Activated effector memory CD4-positive, alpha-beta T cell treated with anti-CD3 and anti-CD28 coated beads, Interleukin-2, amount 50 U/mL, for 16 hours (primary cell): ENCODE measurements at regions not wholly inside any gene's neighbourhood (a gene's known extent, or its start where the extent isn't known, plus 50 kb on each side); places are given as distances from the start of the nearest gene placed in this dataset.
"Not testable (repeated sequence)": the region's sequence is repeated elsewhere in the genome, so short reads cannot be mapped to it uniquely, and the experiment has no call there.

Source experiments
- DNase-seq: peaks from one replicate; pipeline ENCODE4 v3.0.0-alpha.2; 2020

DNA sequence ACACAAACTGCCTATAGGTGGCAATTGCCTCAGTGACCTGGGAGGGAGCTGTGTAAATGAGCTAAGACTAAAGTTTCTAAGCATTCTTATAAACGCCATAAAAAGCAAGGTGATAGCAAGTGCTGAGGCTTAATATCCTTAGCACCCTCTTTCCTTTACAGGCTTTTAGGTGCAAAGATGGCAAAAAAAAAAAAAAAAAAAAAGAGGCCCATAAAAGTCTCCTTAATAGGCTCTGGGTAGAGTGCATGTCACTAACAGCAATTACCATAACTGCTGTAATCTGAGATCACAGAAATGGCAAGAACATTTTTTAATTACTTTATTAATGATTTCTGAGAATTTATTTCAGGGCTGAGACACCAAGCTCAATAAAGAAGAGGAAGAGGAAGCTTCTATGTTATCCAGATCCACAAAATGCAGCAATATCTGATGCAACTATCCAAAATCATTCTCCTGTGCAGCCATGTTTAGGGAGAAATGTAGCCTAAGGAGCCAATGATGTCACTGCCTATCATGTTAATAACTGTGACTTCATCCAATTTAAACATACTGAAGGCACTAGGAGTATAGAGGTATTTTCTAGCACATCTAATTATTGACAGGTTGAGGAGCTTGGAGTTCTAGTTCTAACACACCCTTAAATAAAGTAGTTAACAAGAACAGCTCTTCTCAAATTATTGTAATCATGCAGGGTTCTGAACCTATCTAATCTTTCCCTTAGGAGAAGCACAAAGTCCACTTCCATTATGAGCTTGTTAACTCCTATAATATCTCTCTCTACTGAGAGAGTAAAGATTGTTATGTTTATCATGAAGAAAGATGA, 804.3 kb upstream of the ACVR2A start:
- DNase-seq = no peak

DNA sequence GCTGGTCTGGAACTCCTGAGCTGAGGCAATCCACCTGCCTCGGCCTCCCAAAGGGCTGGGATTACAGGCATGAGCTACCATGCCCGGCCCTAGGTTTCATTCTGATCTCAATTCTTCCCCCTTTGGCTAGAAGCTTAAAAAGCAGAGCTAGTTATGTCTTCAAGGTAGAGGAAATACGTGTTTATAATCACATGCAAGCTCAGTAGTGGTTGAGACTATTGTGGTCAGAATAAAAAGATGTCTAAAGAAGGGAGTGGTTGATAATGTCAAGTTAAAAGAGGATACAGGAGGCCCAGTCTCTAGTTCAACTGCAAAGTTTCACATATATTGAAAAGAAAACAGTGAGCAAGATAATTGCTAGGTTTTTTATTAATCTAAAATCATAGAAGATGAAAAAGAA, 807.8 kb upstream of the ACVR2A start:
- no peak for DNase-seq

GRCh38 chr2:147033044-147033443, 811.8 kb upstream of the ACVR2A start:
- DNase-seq = no peak

GRCh38 chr2:147031897-147032296, 812.9 kb upstream of the ACVR2A start:
- DNase-seq = no peak

DNA sequence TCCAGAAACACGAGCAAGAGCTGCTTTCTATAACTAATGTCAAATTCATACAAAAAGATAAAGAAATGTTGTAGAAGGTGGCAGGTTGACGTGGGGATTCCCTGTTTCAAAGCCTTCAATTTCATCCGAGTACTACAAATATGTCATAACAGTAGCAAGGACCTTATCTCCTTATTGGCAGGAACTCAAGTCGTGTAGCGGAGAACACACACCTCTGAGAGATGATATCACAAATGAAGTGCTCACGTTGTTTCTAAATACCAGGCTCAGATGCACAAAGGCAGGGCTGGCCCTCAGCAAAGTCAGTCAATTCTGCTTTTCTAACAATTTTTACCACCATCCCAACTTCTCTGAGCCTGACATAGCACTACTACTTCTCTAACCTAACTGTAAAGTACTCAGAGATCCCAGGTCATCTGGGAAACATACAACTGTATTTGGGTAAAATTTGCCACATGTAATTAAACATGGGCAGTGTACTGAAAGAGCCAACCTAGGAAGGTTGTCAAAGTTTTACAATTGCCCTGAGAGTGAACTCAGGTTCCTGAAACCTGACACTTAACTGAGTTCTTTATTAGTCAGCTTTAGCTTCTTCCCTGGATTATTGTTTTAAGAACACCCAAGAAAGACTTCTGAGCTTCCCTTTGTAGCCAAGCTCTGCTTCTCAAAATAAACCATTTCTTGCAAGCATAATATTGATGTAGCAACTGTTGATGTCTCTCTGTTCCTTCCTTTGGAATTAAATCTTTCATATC, 813.7 kb upstream of the ACVR2A start:
- DNase-seq = no peak

- no peak for DNase-seq
Observed at GRCh38 chr2:147027436-147027835, 817.4 kb upstream of the ACVR2A start.

- DNase-seq = no peak
Observed at GRCh38 chr2:147026664-147027295, 818.0 kb upstream of the ACVR2A start.

GRCh38 chr2:147025646-147026585, 818.9 kb upstream of the ACVR2A start:
- DNase-seq = no peak

DNA sequence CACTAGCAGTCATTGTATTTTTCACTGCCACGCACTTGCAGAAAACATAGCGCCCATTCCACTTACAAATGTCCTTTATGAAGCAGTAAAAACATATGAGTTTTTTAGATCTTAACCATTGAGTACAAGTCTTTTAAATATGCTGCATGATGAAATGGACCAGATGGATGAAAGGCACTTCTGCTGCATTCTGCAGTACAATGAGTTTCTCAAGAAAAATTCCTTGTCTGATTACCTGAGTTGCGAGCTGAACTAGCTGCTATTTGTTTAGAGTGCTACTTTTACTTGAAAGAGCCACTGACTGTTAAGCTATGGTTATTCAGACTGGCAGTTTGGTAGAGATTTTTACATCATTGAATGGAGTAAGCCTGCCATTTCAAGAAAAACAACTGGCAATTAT, 825.5 kb upstream of the ACVR2A start:
- no peak for DNase-seq

DNA sequence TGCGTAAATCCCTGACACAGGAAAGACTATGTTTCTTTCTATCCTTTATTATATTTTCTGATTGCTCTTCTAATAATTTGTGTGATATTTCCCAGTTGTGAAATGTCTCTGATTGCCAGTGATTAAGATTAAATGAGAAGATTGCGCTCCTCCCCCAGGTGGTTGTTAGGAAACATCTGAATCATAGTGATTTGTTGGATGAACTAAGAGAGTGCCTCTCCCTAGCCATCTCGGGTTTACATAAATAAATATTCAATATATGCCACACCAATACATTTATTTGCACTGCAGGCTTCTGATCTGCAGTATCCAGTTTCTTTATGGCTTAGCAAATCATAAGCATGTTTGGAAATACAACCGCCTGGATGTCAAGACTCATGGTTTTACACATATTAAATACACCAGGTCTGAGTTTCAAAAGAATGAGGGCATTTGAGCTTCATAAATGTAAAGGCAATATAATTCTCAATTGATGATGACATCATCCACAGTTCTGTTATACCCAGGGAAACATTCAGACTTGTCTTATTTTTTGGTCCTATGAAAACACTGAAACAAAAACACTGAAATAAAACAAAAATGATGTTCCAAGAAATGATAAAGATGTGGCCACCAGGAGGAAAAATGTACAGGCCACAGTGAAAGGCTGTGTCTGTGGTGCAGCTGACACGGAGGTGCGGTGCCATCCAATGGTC, 826.7 kb upstream of the ACVR2A start:
- no peak for DNase-seq

- no peak for DNase-seq
Observed at GRCh38 chr2:147016181-147016580, 828.6 kb upstream of the ACVR2A start.

- no peak for DNase-seq
Observed at GRCh38 chr2:147015591-147015990, 829.2 kb upstream of the ACVR2A start.

GRCh38 chr2:147013696-147014392, 831.0 kb upstream of the ACVR2A start:
- DNase-seq = no peak

GRCh38 chr2:147008481-147008880, 836.3 kb upstream of the ACVR2A start:
- DNase-seq = no peak

DNA sequence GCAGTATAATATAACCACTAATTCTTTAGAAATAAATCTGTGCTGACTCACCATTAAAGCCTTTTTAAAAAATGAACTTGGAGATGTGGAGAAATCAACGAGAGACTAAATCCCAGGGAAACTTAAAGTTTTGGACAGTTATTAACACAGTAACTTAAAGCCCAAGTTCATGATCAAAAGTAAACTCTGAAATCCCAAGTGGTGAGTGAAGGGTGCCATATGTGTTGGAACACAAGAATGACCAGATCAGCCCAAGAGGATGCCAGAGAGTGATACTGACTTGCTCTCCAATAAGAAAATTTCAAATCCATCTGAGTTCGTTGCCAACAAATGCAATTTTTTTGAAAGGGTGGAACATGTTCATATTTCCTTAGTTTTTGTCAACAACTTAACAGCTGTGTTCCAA, 838.1 kb upstream of the ACVR2A start:
- DNase-seq = no peak

DNA sequence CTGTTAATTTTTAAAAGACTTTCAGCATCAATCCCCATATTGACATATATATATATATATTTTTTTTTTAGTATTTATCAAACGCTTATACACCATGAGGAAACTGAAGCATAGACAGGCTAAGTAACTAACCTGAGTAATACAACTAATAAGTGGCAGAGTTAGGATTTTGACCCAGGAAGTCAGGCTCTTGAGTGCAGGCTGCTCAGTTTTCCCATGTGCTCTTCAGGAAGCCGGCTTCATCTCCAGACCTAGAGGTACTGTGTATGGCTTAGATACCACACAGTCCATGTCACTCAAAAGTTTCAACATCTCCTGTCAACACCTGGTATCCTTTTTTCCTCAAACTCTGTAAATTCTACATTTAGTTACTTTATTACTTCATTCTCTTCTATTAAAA, 841.7 kb upstream of the ACVR2A start:
- DNase-seq = no peak

DNA sequence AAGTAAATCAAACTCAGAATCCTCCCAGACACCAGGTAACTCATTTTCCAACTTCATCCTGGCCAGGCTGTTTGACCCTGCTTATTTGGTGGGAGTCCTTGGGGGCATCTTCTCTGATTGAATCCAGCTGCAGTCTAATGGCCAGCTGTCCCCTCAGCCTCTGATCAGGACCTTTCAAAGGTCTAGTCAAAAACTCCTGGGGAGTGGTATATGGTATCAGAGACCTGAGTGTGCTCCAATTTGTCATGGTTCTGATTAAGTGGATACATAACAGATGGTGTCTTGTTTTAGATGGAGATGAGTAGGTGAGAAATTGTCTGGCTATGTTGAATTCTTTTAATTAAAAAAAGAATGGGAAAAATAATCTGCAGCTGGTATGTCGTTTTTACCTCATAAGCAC, 842.6 kb upstream of the ACVR2A start:
- DNase-seq = no peak

- DNase-seq = no peak
Observed at GRCh38 chr2:147001061-147001460, 843.8 kb upstream of the ACVR2A start.

DNA sequence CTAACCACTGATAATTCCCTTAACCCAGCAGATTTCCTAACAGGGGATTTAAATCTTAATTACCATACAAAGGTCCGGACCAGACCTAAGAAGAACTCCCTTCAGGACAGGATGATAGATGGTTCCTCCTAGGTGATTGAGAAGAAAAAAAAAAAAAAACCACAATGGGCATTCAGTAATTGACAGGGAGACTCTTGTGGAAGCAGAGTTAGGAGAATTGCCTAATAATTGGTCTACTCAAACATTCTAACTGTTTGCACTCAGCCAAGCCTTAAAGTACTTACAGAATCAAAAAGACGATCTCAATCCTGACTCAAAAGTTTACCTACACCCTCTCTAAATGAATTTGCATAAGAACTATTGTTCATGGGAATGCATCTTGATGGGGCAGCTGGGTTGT, 844.7 kb upstream of the ACVR2A start:
- not testable (repeated sequence) for DNase-seq

DNA sequence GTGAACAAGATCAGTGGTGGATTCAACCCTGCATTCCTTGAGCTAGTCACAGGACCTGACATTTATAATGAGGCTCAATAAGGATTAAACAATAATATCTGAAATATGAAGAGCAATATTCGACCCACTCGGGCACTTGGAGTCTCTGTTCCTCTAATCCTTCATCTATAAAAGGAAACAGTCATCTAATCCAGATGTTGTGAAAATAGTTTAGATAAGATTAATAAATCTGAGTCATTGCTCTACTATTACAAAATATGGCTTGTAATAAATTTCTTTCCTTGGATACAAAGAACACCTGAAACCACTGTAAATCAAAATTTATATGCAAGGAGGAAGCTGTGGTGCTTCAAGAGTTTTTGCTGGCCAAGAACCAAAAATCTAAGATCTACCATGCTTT, 846.9 kb upstream of the ACVR2A start:
- no peak for DNase-seq

GRCh38 chr2:146997488-146997887, 847.3 kb upstream of the ACVR2A start:
- no peak for DNase-seq
